22Rv1 (cell line): ENCODE measurements at regions not wholly inside any gene's neighbourhood (a gene's known extent, or its start where the extent isn't known, plus 50 kb on each side); places are given as distances from the start of the nearest gene placed in this dataset.

ENCODE experiments used
- H3K27ac ChIP-seq: fragments of 450-650 bp; 2 replicates; pipeline ENCODE4 v1.5.1; 2017
- ZFX ChIP-seq: fragments of 450-650 bp; IDR thresholded peaks from 2 replicates; pipeline ENCODE4 v1.6.1; 2017; ENCODE audit warnings: antibody characterized with exemption, borderline replicate concordance
- TF ChIP-seq, protein P1 (sequence below): fragments of 450-650 bp; IDR thresholded peaks from 2 replicates; pipeline ENCODE4 v1.5.1; 2017; ENCODE audit warnings: mild to moderate bottlenecking

DNA sequence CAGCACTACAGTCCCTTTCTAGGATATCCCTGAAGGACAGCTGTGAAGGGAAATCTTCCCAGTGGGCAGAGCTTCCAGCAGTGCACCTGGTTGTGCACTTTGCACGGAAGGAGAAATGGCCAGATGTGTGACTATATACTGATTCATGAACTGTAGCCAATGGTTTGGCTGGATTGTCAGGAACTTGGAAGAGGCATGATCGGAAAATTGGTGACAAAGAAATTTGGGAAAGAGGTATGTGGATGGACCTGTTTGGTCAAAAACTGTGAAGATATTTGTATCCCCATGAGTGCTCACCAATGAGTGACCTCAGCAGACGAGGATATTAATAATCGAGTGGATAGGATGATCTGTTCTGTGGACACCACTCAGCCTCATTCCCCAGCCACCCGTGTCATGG lies 582.2 kb downstream of the CPS1 start:
- TF ChIP-seq ZFX, result no peak
- TF ChIP-seq, protein P1, sequence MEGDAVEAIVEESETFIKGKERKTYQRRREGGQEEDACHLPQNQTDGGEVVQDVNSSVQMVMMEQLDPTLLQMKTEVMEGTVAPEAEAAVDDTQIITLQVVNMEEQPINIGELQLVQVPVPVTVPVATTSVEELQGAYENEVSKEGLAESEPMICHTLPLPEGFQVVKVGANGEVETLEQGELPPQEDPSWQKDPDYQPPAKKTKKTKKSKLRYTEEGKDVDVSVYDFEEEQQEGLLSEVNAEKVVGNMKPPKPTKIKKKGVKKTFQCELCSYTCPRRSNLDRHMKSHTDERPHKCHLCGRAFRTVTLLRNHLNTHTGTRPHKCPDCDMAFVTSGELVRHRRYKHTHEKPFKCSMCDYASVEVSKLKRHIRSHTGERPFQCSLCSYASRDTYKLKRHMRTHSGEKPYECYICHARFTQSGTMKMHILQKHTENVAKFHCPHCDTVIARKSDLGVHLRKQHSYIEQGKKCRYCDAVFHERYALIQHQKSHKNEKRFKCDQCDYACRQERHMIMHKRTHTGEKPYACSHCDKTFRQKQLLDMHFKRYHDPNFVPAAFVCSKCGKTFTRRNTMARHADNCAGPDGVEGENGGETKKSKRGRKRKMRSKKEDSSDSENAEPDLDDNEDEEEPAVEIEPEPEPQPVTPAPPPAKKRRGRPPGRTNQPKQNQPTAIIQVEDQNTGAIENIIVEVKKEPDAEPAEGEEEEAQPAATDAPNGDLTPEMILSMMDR, result no peak
- no peak overlapping the region for H3K27ac ChIP-seq

DNA sequence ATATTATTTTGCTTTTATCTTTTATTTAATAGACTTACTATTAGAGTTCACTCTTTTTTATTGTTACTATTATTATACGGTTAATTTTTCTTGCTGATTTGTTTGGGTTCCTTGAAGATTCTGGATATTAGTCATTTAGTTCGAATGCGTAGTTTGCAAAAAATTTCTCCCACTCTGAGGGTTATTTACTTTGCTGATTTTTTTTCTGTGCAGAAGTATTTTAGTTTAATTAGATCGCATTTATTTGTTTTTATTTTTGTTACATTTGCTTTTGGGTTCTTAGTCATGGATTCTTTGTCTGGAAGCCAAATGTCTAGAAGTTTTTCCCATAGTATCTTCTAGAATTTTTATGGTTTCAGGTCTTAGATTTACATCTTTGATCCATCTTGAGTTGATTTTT lies 585.2 kb downstream of the CPS1 start:
- no peak for TF ChIP-seq ZFX
- TF ChIP-seq, protein P1, result no peak
- H3K27ac ChIP-seq, result no peak overlapping the region

DNA sequence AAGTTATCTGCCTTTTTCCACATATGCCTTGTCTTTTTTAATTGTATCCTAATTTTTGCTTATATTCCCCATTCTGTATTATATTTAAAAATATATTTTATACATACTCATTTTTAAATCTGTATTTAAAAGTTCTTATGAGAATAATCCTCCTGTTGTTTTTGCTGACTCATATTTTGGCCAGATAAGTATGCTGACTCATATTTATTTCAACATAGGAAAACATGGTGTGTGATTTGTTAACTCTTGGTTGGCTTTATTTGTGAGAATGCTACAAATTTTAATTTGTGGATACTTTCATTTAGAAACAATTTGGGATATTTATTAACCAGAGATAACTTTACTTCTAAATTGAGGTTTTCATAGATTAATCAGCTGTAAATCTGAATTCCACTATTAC lies 587.7 kb downstream of the CPS1 start:
- no peak overlapping the region for H3K27ac ChIP-seq
- TF ChIP-seq, protein P1, result no peak
- TF ChIP-seq ZFX, result no peak

DNA sequence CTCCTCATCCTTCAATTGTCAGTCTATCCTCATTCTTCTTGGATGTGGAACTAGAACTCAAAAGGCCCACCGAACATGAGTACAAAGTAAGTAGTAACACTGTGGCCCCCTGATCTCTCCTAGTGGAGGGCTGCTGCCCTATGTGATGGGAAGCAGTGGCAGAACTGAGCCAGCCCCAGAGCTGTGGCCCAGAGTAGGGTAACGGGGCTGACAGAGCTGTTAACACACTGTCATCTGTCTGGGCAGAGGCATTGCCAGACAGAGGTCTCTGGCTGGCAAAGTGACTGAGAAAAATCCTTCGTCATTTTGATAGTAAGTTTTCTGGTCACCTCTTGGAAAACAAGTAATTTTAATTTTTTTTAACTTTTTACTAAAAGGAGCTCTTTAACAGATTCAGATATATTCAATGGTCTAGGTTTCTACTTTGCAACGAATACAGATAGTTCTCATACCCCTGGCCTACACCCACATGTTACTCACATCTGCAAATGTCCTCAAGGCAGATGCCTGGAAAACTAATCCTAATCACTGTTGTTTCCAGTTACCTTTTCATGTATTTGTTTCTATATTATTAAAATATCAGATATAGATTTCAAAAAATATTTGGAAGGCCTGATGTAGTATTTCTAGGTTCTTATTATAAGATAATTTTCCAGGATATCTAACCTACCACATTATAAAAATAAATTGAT lies 588.7 kb downstream of the CPS1 start:
- no peak overlapping the region for H3K27ac ChIP-seq

DNA sequence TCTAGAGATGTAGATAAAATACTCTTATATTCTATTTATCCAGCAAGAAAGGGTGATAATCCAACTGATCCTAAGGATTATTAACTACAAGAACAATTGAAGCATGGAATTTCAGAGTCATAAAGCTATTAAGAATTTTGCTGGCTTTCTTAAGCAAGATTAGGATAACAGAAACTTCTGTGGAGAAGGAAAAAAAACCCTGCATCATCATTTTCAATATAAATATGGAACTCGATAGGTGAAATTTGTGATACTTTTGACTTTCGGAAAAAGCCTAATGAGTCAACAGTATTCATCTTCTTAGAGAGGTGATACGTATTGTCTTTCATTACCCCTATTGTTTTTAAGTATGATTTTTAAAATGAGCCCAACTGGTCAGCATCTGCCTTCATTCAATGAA lies 593.3 kb downstream of the CPS1 start:
- H3K27ac ChIP-seq, result no peak overlapping the region
- TF ChIP-seq ZFX, result no peak
- TF ChIP-seq, protein P1, result no peak

More for the DNA sequence above, 588.7 kb downstream of the CPS1 start:
- TF ChIP-seq, protein P1, result no peak
- no peak for TF ChIP-seq ZFX

DNA sequence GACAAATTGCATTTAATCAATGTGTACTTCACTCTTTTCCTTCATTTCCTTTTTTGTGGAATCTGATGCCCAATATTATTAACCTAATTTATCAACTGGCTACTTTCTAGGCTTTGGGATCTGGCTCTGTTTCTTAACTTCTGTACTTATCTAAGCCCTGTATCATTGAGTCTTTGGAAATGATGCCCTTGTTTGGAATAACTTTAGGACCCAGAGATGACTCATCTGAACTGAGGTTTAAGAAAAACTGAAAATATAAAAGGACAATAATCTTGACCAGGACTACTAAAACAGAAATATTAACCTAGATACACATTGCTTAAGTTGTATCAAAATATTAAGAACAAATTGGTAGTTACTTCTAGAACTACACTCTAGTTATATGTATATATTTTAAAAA lies 600.8 kb downstream of the CPS1 start:
- no peak overlapping the region for H3K27ac ChIP-seq
- no peak for TF ChIP-seq ZFX
- TF ChIP-seq, protein P1, result no peak

DNA sequence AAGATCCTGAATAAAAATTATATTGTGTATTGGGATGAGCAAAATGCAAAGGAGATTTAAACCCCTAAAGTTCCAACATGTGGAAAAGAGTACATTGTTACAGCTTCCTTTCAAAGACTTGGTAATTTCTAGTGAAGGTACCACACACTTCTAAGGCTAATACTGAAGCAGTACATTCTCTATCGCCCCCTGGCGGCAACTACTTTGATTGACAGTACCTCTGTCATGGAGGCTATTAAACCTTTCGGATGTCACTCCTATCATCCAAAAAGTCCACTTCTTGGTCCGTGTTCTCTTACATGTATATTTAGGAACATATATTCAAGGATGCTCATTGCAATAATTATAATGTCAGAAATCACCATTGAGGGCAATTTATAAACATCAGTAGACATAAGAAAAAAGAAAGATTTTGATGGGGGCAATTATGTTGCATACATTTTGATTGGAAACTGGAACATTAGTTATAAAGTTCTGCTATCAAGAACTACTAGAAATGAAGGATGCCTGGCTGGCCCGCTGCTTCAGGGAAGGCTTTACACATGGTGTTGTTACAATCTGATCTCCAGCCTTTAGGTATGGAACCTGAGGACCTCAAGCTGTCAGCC lies 601.6 kb downstream of the CPS1 start:
- TF ChIP-seq, protein P1, result peak; percentile 93
- no peak for TF ChIP-seq ZFX
- H3K27ac ChIP-seq, result no peak overlapping the region
